Neural cell (in vitro differentiated cells): ENCODE measurements at regions not wholly inside any gene's neighbourhood (a gene's known extent, or its start where the extent isn't known, plus 50 kb on each side); places are given as distances from the start of the nearest gene placed in this dataset.

Source experiments
- EZH2 ChIP-seq: fragments of 200-600, 300-800 bp; shearing (Covaris generic), sonication (generic); IDR thresholded peaks from 2 replicates; pipeline ENCODE4 v1.6.1; 2014; ENCODE audit warnings: antibody characterized with exemption, low read length, borderline replicate concordance, mild to moderate bottlenecking; ENCODE audit not compliant: insufficient read depth, poor library complexity, severe bottlenecking
- POLR2AphosphoS5 ChIP-seq: IDR thresholded peaks from 2 replicates; pipeline ENCODE4 v1.6.1; 2012
- RAD21 ChIP-seq: fragments of 450-650 bp; conservative IDR thresholded peaks from 2 replicates; pipeline ENCODE4 v1.6.1; 2014; ENCODE audit warnings: antibody characterized with exemption, mild to moderate bottlenecking, moderate library complexity
- SMC3 ChIP-seq: fragments of 450-650 bp; conservative IDR thresholded peaks from 2 replicates; pipeline ENCODE4 v1.6.1; 2014; ENCODE audit warnings: antibody characterized with exemption, mild to moderate bottlenecking, moderate library complexity; ENCODE audit not compliant: poor library complexity
- TAF1 ChIP-seq: IDR thresholded peaks from 2 replicates; pipeline ENCODE4 v1.6.1; 2012; ENCODE audit warnings: low read depth
- TF ChIP-seq, protein P1 (sequence below): fragments of 450-650 bp; IDR thresholded peaks from 2 replicates; pipeline ENCODE4 v1.5.1; 2014; ENCODE audit warnings: antibody characterized with exemption, mild to moderate bottlenecking, moderate library complexity; ENCODE audit not compliant: poor library complexity, severe bottlenecking
- TF ChIP-seq, protein P2 (sequence below): IDR thresholded peaks from 2 replicates; pipeline ENCODE4 v1.6.1; 2012; ENCODE audit warnings: borderline replicate concordance

DNA sequence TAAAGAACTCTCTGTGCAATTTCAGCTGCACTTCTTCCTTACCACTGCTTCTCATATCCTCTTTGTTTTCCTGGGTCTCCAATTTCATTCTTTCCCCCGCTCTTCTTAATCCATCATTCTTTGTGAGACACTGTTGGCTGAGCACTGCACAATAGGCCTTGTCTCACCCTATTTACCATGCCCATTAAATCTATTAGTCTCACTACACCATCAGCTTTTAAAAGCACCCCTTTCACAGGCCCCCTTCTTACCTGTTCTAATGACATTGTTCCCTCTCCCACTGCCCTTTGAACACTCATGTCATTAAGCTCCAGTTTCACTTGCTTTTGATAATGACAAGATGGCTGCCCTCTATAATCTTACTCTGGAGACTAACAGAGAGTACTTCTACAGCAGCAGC is 404.1 kb upstream of the ACVR2A start:
- no peak for TF ChIP-seq SMC3
- TF ChIP-seq, protein P1, sequence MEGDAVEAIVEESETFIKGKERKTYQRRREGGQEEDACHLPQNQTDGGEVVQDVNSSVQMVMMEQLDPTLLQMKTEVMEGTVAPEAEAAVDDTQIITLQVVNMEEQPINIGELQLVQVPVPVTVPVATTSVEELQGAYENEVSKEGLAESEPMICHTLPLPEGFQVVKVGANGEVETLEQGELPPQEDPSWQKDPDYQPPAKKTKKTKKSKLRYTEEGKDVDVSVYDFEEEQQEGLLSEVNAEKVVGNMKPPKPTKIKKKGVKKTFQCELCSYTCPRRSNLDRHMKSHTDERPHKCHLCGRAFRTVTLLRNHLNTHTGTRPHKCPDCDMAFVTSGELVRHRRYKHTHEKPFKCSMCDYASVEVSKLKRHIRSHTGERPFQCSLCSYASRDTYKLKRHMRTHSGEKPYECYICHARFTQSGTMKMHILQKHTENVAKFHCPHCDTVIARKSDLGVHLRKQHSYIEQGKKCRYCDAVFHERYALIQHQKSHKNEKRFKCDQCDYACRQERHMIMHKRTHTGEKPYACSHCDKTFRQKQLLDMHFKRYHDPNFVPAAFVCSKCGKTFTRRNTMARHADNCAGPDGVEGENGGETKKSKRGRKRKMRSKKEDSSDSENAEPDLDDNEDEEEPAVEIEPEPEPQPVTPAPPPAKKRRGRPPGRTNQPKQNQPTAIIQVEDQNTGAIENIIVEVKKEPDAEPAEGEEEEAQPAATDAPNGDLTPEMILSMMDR: no peak
- no peak for TF ChIP-seq POLR2AphosphoS5
- TF ChIP-seq, protein P2, sequence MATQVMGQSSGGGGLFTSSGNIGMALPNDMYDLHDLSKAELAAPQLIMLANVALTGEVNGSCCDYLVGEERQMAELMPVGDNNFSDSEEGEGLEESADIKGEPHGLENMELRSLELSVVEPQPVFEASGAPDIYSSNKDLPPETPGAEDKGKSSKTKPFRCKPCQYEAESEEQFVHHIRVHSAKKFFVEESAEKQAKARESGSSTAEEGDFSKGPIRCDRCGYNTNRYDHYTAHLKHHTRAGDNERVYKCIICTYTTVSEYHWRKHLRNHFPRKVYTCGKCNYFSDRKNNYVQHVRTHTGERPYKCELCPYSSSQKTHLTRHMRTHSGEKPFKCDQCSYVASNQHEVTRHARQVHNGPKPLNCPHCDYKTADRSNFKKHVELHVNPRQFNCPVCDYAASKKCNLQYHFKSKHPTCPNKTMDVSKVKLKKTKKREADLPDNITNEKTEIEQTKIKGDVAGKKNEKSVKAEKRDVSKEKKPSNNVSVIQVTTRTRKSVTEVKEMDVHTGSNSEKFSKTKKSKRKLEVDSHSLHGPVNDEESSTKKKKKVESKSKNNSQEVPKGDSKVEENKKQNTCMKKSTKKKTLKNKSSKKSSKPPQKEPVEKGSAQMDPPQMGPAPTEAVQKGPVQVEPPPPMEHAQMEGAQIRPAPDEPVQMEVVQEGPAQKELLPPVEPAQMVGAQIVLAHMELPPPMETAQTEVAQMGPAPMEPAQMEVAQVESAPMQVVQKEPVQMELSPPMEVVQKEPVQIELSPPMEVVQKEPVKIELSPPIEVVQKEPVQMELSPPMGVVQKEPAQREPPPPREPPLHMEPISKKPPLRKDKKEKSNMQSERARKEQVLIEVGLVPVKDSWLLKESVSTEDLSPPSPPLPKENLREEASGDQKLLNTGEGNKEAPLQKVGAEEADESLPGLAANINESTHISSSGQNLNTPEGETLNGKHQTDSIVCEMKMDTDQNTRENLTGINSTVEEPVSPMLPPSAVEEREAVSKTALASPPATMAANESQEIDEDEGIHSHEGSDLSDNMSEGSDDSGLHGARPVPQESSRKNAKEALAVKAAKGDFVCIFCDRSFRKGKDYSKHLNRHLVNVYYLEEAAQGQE: no peak
- TF ChIP-seq RAD21: no peak
- no peak for TF ChIP-seq TAF1
- no peak for TF ChIP-seq EZH2
